ENCODE measurements at regions not wholly inside any gene's neighbourhood (a gene's known extent, or its start where the extent isn't known, plus 50 kb on each side); places are given as distances from the start of the nearest gene placed in this dataset.

GRCh38 chr13:44805585-44805984 lies 183.7 kb downstream of the NUFIP1 start:
- Histone ChIP-seq H3K9me3 (ENCODE audit: control insufficient read depth in 2 of 3, insufficient read depth in 1 of 3, low read length in 3 of 3) (no peaks in the 10 kb centered on the region), H3K4me1 (ENCODE audit: control insufficient read depth in 2 of 3, insufficient read depth in 2 of 3, low read depth in 1 of 3, low read length in 3 of 3) (no peaks in the 10 kb centered on the region), H3K9ac (ENCODE audit: low read length in 3 of 3) (no peak overlapping the region), H3K27me3 (ENCODE audit: control insufficient read depth, insufficient read depth, low read length) (no peaks in the 10 kb centered on the region), H3K27ac (ENCODE audit: low read depth in 2 of 2, low read length in 2 of 2) (no peak overlapping the region), H3K4me3 (ENCODE audit: low read length in 3 of 3) (no peak overlapping the region), H3K36me3 (ENCODE audit: control insufficient read depth in 2 of 3, insufficient read depth in 3 of 3, low read length in 3 of 3) (no peaks in the 10 kb centered on the region)
- DNase-seq = no peak
- TF ChIP-seq CTCF (IDR thresholded peaks at IDR 0.05; ENCODE audit: borderline replicate concordance, extremely low read depth, insufficient read depth) = no peak
- intact Hi-C loops (cut with DNase I) = no loop called here
- FAIRE-seq = no peak

DNA sequence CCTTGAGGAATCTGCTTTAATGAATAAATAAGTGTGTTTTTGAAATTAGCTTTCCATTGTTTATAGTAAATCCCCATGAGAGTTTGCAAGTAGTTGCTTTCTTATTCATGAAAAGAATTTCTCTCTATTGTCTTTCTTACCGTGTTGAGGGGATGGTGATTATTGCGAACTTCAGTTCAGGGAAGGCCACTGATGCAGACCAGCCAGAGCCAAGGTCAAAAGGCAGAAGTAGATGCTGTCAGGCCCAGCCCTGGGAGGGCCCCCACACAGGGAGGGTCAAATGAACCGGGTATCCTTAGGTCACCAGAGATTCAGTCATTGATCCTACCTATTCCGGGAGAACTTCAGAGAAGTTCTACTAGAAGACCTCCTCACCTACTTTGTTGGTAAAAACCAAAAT lies 185.9 kb downstream of the NUFIP1 start:
- no peak for DNase-seq
- Histone ChIP-seq H3K9me3 (ENCODE audit: control insufficient read depth in 2 of 3, insufficient read depth in 1 of 3, low read length in 3 of 3) (no peaks in the 10 kb centered on the region), H3K4me1 (ENCODE audit: control insufficient read depth in 2 of 3, insufficient read depth in 2 of 3, low read depth in 1 of 3, low read length in 3 of 3) (no peaks in the 10 kb centered on the region), H3K27me3 (ENCODE audit: control insufficient read depth, insufficient read depth, low read length) (no peaks in the 10 kb centered on the region), H3K9ac (ENCODE audit: low read length in 3 of 3) (no peak overlapping the region), H3K27ac (ENCODE audit: low read depth in 2 of 2, low read length in 2 of 2) (no peak overlapping the region), H3K4me3 (ENCODE audit: low read length in 3 of 3) (no peak overlapping the region), H3K36me3 (ENCODE audit: control insufficient read depth in 2 of 3, insufficient read depth in 3 of 3, low read length in 3 of 3) (no peaks in the 10 kb centered on the region)
- no peak for FAIRE-seq
- intact Hi-C loops (cut with DNase I) = no loop called here
- no peak for TF ChIP-seq CTCF (IDR thresholded peaks at IDR 0.05; ENCODE audit: borderline replicate concordance, extremely low read depth, insufficient read depth)

- Histone ChIP-seq H3K27ac (ENCODE audit: low read depth in 2 of 2, low read length in 2 of 2) (no peak overlapping the region), H3K4me1 (ENCODE audit: control insufficient read depth in 2 of 3, insufficient read depth in 2 of 3, low read depth in 1 of 3, low read length in 3 of 3) (no peaks in the 10 kb centered on the region), H3K9ac (ENCODE audit: low read length in 3 of 3) (no peak overlapping the region), H3K4me3 (ENCODE audit: low read length in 3 of 3) (no peak overlapping the region), H3K36me3 (ENCODE audit: control insufficient read depth in 2 of 3, insufficient read depth in 3 of 3, low read length in 3 of 3) (no peaks in the 10 kb centered on the region), H3K27me3 (ENCODE audit: control insufficient read depth, insufficient read depth, low read length) (no peaks in the 10 kb centered on the region), H3K9me3 (ENCODE audit: control insufficient read depth in 2 of 3, insufficient read depth in 1 of 3, low read length in 3 of 3) (no peaks in the 10 kb centered on the region)
- DNase-seq (no peak), FAIRE-seq (no peak)
- intact Hi-C loops (cut with DNase I) = no loop called here
- no peak for TF ChIP-seq CTCF (IDR thresholded peaks at IDR 0.05; ENCODE audit: borderline replicate concordance, extremely low read depth, insufficient read depth)
Measured at GRCh38 chr13:44802491-44802890, 186.8 kb downstream of the NUFIP1 start.

- Histone ChIP-seq H3K9me3 (ENCODE audit: control insufficient read depth in 2 of 3, insufficient read depth in 1 of 3, low read length in 3 of 3) (no peaks in the 10 kb centered on the region), H3K27ac (ENCODE audit: low read depth in 2 of 2, low read length in 2 of 2) (no peak overlapping the region), H3K9ac (ENCODE audit: low read length in 3 of 3) (no peak overlapping the region), H3K27me3 (ENCODE audit: control insufficient read depth, insufficient read depth, low read length) (no peaks in the 10 kb centered on the region), H3K4me3 (ENCODE audit: low read length in 3 of 3) (no peak overlapping the region), H3K4me1 (ENCODE audit: control insufficient read depth in 2 of 3, insufficient read depth in 2 of 3, low read depth in 1 of 3, low read length in 3 of 3) (peaks cover 0 to 3% (median 0%) of the 10 kb centered on the region in 3 donors), H3K36me3 (ENCODE audit: control insufficient read depth in 2 of 3, insufficient read depth in 3 of 3, low read length in 3 of 3) (no peaks in the 10 kb centered on the region)
- FAIRE-seq (no peak), DNase-seq (no peak)
- intact Hi-C loops (cut with DNase I) = no loop called here
- no peak for TF ChIP-seq CTCF (IDR thresholded peaks at IDR 0.05; ENCODE audit: borderline replicate concordance, extremely low read depth, insufficient read depth)
Measured at GRCh38 chr13:44801990-44802389, 187.3 kb downstream of the NUFIP1 start.

Measured in kidney (tissue), 13 donors.